SK-N-SH treated with all-trans-retinoic acid at 6 μM for 48 hours (cell line): ENCODE measurements at regions not wholly inside any gene's neighbourhood (a gene's known extent, or its start where the extent isn't known, plus 50 kb on each side); places are given as distances from the start of the nearest gene placed in this dataset.

ENCODE experiments used
- ATAC-seq: fragments of 200-7000 bp; cut with Tn5 transposase; 3 replicates; pipeline ENCODE4 v1.9.1; 2020; ENCODE audit warnings: mild to moderate bottlenecking, moderate library complexity
- ARNTL ChIP-seq: fragments of 450-650 bp; formaldehyde crosslinking; IDR thresholded peaks from 2 replicates; pipeline ENCODE4 v1.5.0; 2020; ENCODE audit warnings: low read depth, mild to moderate bottlenecking, moderate library complexity, borderline replicate concordance
- BACH2 ChIP-seq: fragments of 250-450 bp; sonication (Bioruptor Pico); IDR thresholded peaks from 2 replicates; pipeline ENCODE4 v1.9.0; 2021; ENCODE audit warnings: mild to moderate bottlenecking, borderline replicate concordance
- CREB5 ChIP-seq: fragments of 250-450 bp; sonication (Bioruptor Pico); IDR thresholded peaks from 2 replicates; pipeline ENCODE4 v1.5.1; 2020; ENCODE audit warnings: low read depth, mild to moderate bottlenecking, moderate library complexity
- CSDC2 ChIP-seq: fragments of 250-450 bp; sonication (Bioruptor Pico); IDR thresholded peaks from 2 replicates; pipeline ENCODE4 v1.5.0; 2020; ENCODE audit warnings: mild to moderate bottlenecking, moderate library complexity
- CSRNP3 ChIP-seq: fragments of 250-450 bp; sonication (Bioruptor Pico); IDR thresholded peaks from 2 replicates; pipeline ENCODE4 v1.5.1; 2021; ENCODE audit warnings: mild to moderate bottlenecking, moderate library complexity
- ESRRG ChIP-seq: fragments of 250-450 bp; sonication (Bioruptor Pico); IDR thresholded peaks from 2 replicates; pipeline ENCODE4 v1.6.1; 2021; ENCODE audit warnings: mild to moderate bottlenecking
- GLIS3 ChIP-seq: fragments of 250-450 bp; sonication (Bioruptor Pico); IDR thresholded peaks from 2 replicates; pipeline ENCODE4 v1.5.0; 2020; ENCODE audit warnings: mild to moderate bottlenecking, moderate library complexity
- ISL1 ChIP-seq: fragments of 250-450 bp; sonication (Bioruptor Pico); IDR thresholded peaks from 2 replicates; pipeline ENCODE4 v2.1.2; 2022; ENCODE audit warnings: mild to moderate bottlenecking, moderate library complexity
- OSR1 ChIP-seq: fragments of 250-450 bp; sonication (Bioruptor Pico); IDR thresholded peaks from 2 replicates; pipeline ENCODE4 v1.8.0; 2022; ENCODE audit warnings: moderate library complexity, mild to moderate bottlenecking, inconsistent platforms
- PATZ1 ChIP-seq: fragments of 250-450 bp; sonication (Bioruptor Pico); IDR thresholded peaks from 2 replicates; pipeline ENCODE4 v1.8.0; 2020; ENCODE audit warnings: mild to moderate bottlenecking, moderate library complexity, borderline replicate concordance
- POU6F1 ChIP-seq: fragments of 250-450 bp; sonication (Bioruptor Pico); IDR thresholded peaks from 2 replicates; pipeline ENCODE4 v1.8.0; 2021; ENCODE audit warnings: low read depth, mild to moderate bottlenecking, moderate library complexity, borderline replicate concordance
- PPARA ChIP-seq: fragments of 250-450 bp; sonication (Bioruptor Pico); IDR thresholded peaks from 2 replicates; pipeline ENCODE4 v1.5.0; 2020; ENCODE audit warnings: mild to moderate bottlenecking, borderline replicate concordance
- RARB ChIP-seq: fragments of 250-450 bp; sonication (Bioruptor Pico); IDR thresholded peaks from 2 replicates; pipeline ENCODE4 v1.8.0; 2021; ENCODE audit warnings: mild to moderate bottlenecking, moderate library complexity
- SNAI2 ChIP-seq: fragments of 250-450 bp; sonication (Bioruptor Pico); IDR thresholded peaks from 2 replicates; pipeline ENCODE4 v1.5.0; 2020; ENCODE audit warnings: mild to moderate bottlenecking, moderate library complexity
- TCF4 ChIP-seq: fragments of 250-450 bp; sonication (Bioruptor Pico); IDR thresholded peaks from 2 replicates; pipeline ENCODE4 v1.8.0; 2021; ENCODE audit warnings: mild to moderate bottlenecking, moderate library complexity, borderline replicate concordance
- TOX ChIP-seq: fragments of 250-450 bp; sonication (Bioruptor Pico); IDR thresholded peaks from 2 replicates; pipeline ENCODE4 v1.8.0; 2021; ENCODE audit warnings: mild to moderate bottlenecking, moderate library complexity, borderline replicate concordance
- TSHZ2 ChIP-seq: fragments of 250-450 bp; sonication (Bioruptor Pico); IDR thresholded peaks from 2 replicates; pipeline ENCODE4 v1.5.0; 2020; ENCODE audit warnings: mild to moderate bottlenecking, moderate library complexity
- ZFP3 ChIP-seq: fragments of 250-450 bp; sonication (Bioruptor Pico); IDR thresholded peaks from 2 replicates; pipeline ENCODE4 v1.5.0; 2020; ENCODE audit warnings: mild to moderate bottlenecking, moderate library complexity
- ZFP30 ChIP-seq: fragments of 450-650 bp; formaldehyde crosslinking; IDR thresholded peaks from 2 replicates; pipeline ENCODE4 v1.5.0; 2022; ENCODE audit warnings: mild to moderate bottlenecking, moderate library complexity
- ZNF565 ChIP-seq: fragments of 450-650 bp; formaldehyde crosslinking; conservative IDR thresholded peaks from 2 replicates; pipeline ENCODE4 v1.5.0; 2020; ENCODE audit warnings: low read depth, mild to moderate bottlenecking, moderate library complexity
- ZNF70 ChIP-seq: fragments of 450-650 bp; formaldehyde crosslinking; IDR thresholded peaks from 2 replicates; pipeline ENCODE4 v1.5.0; 2020; ENCODE audit warnings: mild to moderate bottlenecking, moderate library complexity
- ZNF8 ChIP-seq: fragments of 450-650 bp; formaldehyde crosslinking; IDR thresholded peaks from 2 replicates; pipeline ENCODE4 v1.5.0; 2020; ENCODE audit warnings: mild to moderate bottlenecking, moderate library complexity

DNA sequence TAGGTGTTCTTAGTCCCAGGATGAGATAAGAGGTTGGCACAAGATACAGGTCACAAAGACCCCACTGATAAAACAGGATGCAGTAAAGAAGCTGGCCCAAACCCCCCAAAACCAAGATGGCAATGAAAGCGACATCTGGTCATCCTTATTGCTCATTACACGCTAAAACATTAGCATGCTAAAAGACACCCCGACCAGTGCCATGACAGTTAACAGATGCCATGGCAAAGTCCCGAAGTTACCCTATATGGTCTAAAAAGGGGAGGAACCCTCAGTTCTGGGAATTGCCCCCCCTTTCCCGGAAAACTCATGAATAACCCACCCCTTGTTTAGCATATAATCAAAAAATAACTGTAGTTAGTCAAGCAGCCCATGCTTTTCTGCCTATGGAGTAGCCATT is 251.1 kb downstream of the SLC4A3 start:
- no peak for TF ChIP-seq GLIS3 (CRISPR knock-in tag)
- TF ChIP-seq ZNF565 = no peak
- no peak for TF ChIP-seq ZNF70
- TF ChIP-seq TCF4 (CRISPR knock-in tag) = no peak
- no peak for TF ChIP-seq ISL1 (CRISPR knock-in tag)
- TF ChIP-seq SNAI2 (CRISPR knock-in tag) = no peak
- TF ChIP-seq ZFP30 = no peak
- no peak for TF ChIP-seq ZFP3 (CRISPR knock-in tag)
- TF ChIP-seq ZNF8 = no peak
- no peak for TF ChIP-seq RARB
- TF ChIP-seq OSR1 (CRISPR knock-in tag) = no peak
- TF ChIP-seq TSHZ2 = no peak
- no peak for TF ChIP-seq BACH2 (CRISPR knock-in tag)
- TF ChIP-seq PPARA (CRISPR knock-in tag) = no peak
- TF ChIP-seq TOX (CRISPR knock-in tag) = no peak
- TF ChIP-seq CSRNP3 = no peak
- no peak for TF ChIP-seq CSDC2 (CRISPR knock-in tag)
- TF ChIP-seq, all 23 proteins: peak for 0
- no peak for ATAC-seq

- no peak for TF ChIP-seq PPARA (CRISPR knock-in tag)
- no peak for TF ChIP-seq ISL1 (CRISPR knock-in tag)
- TF ChIP-seq ARNTL (CRISPR knock-in tag) = no peak
- no peak for TF ChIP-seq ZNF70
- TF ChIP-seq CSDC2 (CRISPR knock-in tag) = no peak
- no peak for TF ChIP-seq ESRRG
- no peak for TF ChIP-seq SNAI2 (CRISPR knock-in tag)
- no peak for TF ChIP-seq ZNF8
- TF ChIP-seq GLIS3 (CRISPR knock-in tag) = no peak
- TF ChIP-seq TCF4 (CRISPR knock-in tag) = no peak
- no peak for TF ChIP-seq TSHZ2
- TF ChIP-seq PATZ1 (CRISPR knock-in tag) = no peak
- TF ChIP-seq POU6F1 (CRISPR knock-in tag) = no peak
- TF ChIP-seq BACH2 (CRISPR knock-in tag) = no peak
- TF ChIP-seq CREB5 (CRISPR knock-in tag) = no peak
- no peak for TF ChIP-seq CSRNP3
- no peak for TF ChIP-seq ZFP3 (CRISPR knock-in tag)
- no peak for TF ChIP-seq ZNF565
- no peak for TF ChIP-seq RARB
- TF ChIP-seq TOX (CRISPR knock-in tag) = no peak
- no peak for ATAC-seq
These were observed 254.4 kb downstream of the SLC4A3 start for GRCh38 chr2:219881851-219882250.
